ENCODE measurements at regions not wholly inside any gene's neighbourhood (a gene's known extent, or its start where the extent isn't known, plus 50 kb on each side); places are given as distances from the start of the nearest gene placed in this dataset.

GRCh38 chr9:21583628-21584377, 101.7 kb upstream of the IFNE start:
- Mint-ChIP-seq H3K4me3 (no peak overlapping the region), H3K9me3 (no peaks in the 10 kb centered on the region), H3K27me3 (ENCODE audit: low read depth) (no peaks in the 10 kb centered on the region), H3K4me1 (peaks cover 10% of the 10 kb centered on the region), H3K36me3 (no peaks in the 10 kb centered on the region), H3K27ac (no peak overlapping the region)
- TF ChIP-seq CTCF (IDR thresholded peaks at IDR 0.05; ENCODE audit: unreplicated experiment), result no peak
- DNase-seq (ENCODE audit: low spot score in 2 of 2, unreplicated experiment in 2 of 2), result no peak

- Mint-ChIP-seq H3K36me3 (no peaks in the 10 kb centered on the region), H3K4me1 (peaks cover 7% of the 10 kb centered on the region), H3K9me3 (no peaks in the 10 kb centered on the region), H3K27ac (no peak overlapping the region), H3K4me3 (no peak overlapping the region), H3K27me3 (ENCODE audit: low read depth) (no peaks in the 10 kb centered on the region)
- TF ChIP-seq CTCF (IDR thresholded peaks at IDR 0.05; ENCODE audit: unreplicated experiment), result no peak
- no peak for DNase-seq (ENCODE audit: low spot score in 2 of 2, unreplicated experiment in 2 of 2)
Measured at GRCh38 chr9:21584890-21585289, 102.8 kb upstream of the IFNE start.

GRCh38 chr9:21585756-21586752, 103.9 kb upstream of the IFNE start:
- no peak for TF ChIP-seq CTCF (IDR thresholded peaks at IDR 0.05; ENCODE audit: unreplicated experiment)
- H3K36me3 Mint-ChIP-seq, result no peaks in the 10 kb centered on the region
- H3K4me1 Mint-ChIP-seq, result peaks cover 2% of the 10 kb centered on the region
- H3K27ac Mint-ChIP-seq, result no peak overlapping the region
- H3K4me3 Mint-ChIP-seq, result no peak overlapping the region
- H3K9me3 Mint-ChIP-seq, result no peaks in the 10 kb centered on the region
- no peak for DNase-seq (ENCODE audit: low spot score in 2 of 2, unreplicated experiment in 2 of 2)
- H3K27me3 Mint-ChIP-seq (ENCODE audit: low read depth), result no peaks in the 10 kb centered on the region

GRCh38 chr9:21589344-21590056, 107.4 kb upstream of the IFNE start:
- no peak overlapping the region for H3K27ac Mint-ChIP-seq
- TF ChIP-seq CTCF (IDR thresholded peaks at IDR 0.05; ENCODE audit: unreplicated experiment), result no peak
- no peaks in the 10 kb centered on the region for H3K36me3 Mint-ChIP-seq
- H3K4me3 Mint-ChIP-seq, result no peak overlapping the region
- no peaks in the 10 kb centered on the region for H3K9me3 Mint-ChIP-seq
- no peak for DNase-seq (ENCODE audit: low spot score in 2 of 2, unreplicated experiment in 2 of 2)
- no peaks in the 10 kb centered on the region for H3K27me3 Mint-ChIP-seq (ENCODE audit: low read depth)
- H3K4me1 Mint-ChIP-seq, result peaks cover 11% of the 10 kb centered on the region

Measured in mesothelial cell of epicardium (in vitro differentiated cells).